NCI-H2081 (cell line): ENCODE measurements at regions not wholly inside any gene's neighbourhood (a gene's known extent, or its start where the extent isn't known, plus 50 kb on each side); places are given as distances from the start of the nearest gene placed in this dataset.
A peak's percentile ranks its signal among the peaks of the same experiment; 100 is the strongest.

ENCODE experiments used
- DNase-seq, 2 experiments: peaks; one replicate each; lab custom pipeline; 2025; lab: John Stamatoyannopoulos, UW

GRCh38 chr10:106520698-106521097, 643.8 kb downstream of the SORCS1 start:
- no peak for DNase-seq

GRCh38 chr10:106519376-106520030, 645.0 kb downstream of the SORCS1 start:
- DNase-seq: no peak

DNA sequence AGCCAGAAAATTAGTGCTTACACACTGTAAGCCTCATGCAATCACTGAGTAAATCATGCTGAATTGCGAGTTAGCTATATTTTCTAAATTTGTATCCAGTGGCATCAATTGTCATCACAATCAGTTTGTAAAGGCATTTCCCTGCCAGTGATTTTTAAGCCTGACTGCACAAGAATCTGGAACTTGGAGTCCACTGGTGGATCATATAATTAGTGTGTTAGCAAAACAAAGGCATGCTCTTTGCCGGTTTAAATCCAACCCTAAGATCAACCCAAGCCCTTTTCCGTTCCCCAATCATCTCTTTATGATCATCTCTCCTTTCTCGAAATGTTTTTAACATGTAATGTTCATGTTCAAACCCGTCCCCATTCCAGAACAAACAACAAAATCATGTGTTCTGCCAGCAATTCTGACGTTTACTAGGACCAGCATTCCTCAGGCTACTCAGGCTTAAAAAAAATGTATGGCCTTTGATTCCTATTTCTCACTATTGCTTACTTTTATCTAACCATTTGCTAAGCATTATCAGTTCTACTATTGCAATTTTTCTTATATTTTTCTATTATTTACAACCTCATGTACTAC, 649.2 kb downstream of the SORCS1 start:
- no peak for DNase-seq

- DNase-seq: peak; percentile 15 to 20
These were observed 651.1 kb downstream of the SORCS1 start for GRCh38 chr10:106513352-106513771.

GRCh38 chr10:106511917-106512316, 652.6 kb downstream of the SORCS1 start:
- DNase-seq: no peak

DNA sequence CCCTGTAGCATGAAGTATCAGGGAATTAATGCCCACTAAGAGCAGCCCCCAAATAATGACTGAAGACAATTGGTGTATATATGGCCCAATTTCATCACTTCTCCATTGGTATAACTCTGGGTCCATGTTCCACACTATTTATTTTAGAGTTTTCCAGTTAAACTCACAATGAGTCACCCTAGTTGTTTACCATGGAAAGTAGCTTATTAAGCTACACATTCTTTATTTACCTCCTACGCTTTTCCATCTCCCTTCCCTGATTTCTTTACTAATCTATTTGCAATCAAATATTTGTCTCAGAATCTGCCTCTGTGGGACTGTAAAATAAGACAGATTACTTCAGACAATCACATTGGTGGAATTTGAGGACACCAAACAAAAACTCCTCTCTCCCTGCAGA, 655.6 kb downstream of the SORCS1 start:
- DNase-seq: no peak

DNA sequence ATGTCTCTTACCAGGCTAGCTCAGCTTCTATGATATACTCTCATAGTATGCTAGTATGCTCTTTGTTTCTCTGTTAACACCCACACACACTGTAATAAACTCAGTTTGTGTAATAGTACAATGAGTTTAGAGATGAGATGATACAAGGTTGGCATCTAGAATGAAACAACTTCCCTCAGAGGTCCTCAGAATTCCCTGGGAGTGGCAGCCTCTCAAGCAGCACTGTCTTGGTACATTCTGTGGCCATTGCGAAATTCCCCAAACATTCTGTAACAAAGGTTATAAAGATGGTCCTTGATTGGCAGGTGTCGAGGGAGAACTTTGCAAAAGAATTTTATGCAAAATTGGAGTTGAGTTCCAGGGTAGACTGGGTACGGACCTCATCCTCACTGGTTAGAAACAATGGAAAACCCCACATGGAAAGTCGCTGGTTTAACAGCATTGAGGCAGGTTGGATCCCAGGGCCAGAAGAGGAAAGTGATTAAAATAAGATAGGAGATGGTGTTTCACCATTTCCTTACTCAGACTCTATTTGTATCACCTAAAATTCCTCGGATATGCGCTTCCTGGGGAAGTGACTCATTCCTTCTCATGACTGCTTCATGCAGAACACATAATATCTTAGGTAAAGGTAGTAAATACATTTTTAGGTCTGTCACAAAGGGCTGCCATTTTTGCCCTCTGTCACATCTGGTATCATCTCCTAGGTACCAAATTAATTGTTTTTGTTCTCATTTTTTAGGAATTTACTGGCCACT, 657.8 kb downstream of the SORCS1 start:
- no peak for DNase-seq

- DNase-seq: no peak
These were observed 660.0 kb downstream of the SORCS1 start for GRCh38 chr10:106504536-106504935.

GRCh38 chr10:106502641-106503040, 661.9 kb downstream of the SORCS1 start:
- no peak for DNase-seq

GRCh38 chr10:106500925-106501525, 663.5 kb downstream of the SORCS1 start:
- no peak for DNase-seq

- no peak for DNase-seq
These were observed 664.2 kb downstream of the SORCS1 start for GRCh38 chr10:106500041-106500924.

- DNase-seq: no peak
These were observed 665.1 kb downstream of the SORCS1 start for GRCh38 chr10:106499448-106499847.

DNA sequence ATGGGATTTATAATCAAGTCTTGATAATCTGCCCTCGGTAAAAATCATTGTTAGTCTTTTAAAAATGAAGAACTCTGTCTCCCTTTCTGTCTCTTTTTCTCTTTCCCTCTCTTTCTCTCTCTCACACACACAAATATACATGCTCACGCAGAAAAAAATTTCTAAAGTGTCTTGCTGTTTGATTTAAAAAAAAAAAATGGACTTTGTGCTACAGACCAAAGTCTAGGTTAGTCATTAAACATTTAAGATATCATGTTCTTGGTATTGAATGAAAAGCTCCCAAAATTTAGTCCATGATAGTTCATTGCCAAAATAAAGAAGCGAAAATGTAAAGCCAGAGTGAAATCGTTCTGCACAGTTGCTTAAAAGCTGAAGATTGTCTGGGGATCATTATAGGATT, 665.8 kb downstream of the SORCS1 start:
- DNase-seq: no peak

GRCh38 chr10:106495931-106496330, 668.6 kb downstream of the SORCS1 start:
- no peak for DNase-seq

DNA sequence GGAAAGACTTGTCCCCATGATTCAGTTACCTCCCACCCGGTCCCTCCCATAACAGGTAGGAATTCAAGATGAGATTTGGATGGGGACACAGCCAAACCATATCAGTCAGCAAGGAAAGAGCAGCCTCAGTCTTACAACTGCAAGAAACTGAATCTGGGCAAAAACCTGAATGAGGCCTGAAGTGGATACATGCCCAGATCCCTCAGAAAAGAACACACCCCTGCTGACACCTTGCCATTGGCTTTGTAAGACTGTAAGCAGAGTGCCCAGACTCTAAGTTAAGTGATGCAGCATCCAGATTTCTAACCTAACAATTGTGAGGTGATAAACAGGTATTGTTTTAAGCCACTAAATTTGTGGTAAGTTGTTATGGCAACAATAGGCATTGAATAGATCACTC, 670.8 kb downstream of the SORCS1 start:
- no peak for DNase-seq

- no peak for DNase-seq
These were observed 671.3 kb downstream of the SORCS1 start for GRCh38 chr10:106493226-106493625.

- DNase-seq: no peak
These were observed 676.8 kb downstream of the SORCS1 start for GRCh38 chr10:106487726-106488125.

- DNase-seq: no peak
These were observed 682.8 kb downstream of the SORCS1 start for GRCh38 chr10:106481598-106482275.

DNA sequence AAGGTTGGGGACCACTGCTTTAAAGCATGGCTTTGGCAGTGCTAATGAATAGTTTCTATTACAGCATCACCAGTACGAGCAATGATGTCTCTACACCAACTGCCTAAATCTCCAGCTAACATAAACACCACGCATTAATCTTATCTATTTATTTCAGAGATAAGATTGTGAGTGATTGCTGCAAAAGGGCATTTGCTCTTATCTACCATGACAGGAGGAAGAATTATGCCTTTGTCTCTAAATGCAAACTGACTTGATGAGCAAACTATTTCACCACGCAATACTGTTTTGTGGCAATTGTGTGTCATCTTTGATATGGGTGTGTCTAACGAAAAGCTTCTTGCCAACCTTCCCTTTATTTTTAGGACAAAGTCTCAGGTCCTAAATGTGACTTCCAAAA, 684.9 kb downstream of the SORCS1 start:
- no peak for DNase-seq

- DNase-seq: no peak
These were observed 689.6 kb downstream of the SORCS1 start for GRCh38 chr10:106474876-106475275.

- no peak for DNase-seq
These were observed 691.3 kb downstream of the SORCS1 start for GRCh38 chr10:106473129-106473685.
